ENCODE measurements at regions not wholly inside any gene's neighbourhood (a gene's known extent, or its start where the extent isn't known, plus 50 kb on each side); places are given as distances from the start of the nearest gene placed in this dataset.

DNA sequence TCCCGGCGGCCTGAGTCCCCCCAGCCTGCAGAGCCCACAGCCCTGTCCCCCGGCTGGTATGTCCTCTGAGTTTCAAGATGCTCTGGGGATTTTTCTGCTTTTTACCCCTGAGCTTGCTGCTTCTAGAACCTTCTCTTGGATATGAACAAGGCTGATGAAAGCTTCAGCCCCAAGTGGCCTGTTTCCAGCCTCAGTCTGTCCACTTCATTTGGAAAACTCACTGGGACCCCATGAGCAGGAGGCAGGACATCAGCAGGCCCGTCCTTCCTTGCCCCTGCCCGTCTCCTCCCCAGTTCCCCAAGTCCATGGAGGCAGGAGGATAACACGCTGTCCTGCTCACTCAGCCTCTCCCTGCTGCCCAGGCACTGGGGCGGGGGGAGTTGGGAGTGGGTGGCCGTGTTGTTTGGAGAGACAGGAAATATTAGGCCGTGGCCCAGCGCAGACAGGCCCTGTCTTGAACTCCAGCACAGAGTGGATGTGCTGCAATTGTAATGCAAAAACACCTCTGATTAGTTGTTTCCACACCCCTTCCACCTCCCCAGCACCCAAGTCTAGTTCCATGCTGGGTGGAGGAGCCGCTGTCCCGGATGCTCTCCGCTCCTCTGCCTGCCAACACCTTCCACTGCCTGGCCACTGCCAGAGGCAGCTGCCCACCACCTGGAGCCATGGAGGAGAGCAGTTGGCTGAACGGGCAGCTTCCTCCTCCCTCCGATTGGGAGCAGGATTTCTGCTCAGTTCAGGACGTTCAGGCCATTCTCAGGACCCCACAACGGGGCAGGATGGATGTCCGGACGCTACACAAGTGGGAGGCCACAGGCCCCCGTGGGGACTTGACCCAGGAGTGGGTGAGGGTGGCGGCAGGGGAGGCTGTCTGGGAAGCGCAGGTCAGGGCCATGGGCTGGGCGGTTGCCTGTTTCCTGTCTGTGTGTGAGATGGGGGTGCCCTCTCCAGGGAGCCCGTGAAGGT, 216.9 kb upstream of the GSE1 start:
- TF ChIP-seq, protein P1, sequence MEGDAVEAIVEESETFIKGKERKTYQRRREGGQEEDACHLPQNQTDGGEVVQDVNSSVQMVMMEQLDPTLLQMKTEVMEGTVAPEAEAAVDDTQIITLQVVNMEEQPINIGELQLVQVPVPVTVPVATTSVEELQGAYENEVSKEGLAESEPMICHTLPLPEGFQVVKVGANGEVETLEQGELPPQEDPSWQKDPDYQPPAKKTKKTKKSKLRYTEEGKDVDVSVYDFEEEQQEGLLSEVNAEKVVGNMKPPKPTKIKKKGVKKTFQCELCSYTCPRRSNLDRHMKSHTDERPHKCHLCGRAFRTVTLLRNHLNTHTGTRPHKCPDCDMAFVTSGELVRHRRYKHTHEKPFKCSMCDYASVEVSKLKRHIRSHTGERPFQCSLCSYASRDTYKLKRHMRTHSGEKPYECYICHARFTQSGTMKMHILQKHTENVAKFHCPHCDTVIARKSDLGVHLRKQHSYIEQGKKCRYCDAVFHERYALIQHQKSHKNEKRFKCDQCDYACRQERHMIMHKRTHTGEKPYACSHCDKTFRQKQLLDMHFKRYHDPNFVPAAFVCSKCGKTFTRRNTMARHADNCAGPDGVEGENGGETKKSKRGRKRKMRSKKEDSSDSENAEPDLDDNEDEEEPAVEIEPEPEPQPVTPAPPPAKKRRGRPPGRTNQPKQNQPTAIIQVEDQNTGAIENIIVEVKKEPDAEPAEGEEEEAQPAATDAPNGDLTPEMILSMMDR (conservative IDR thresholded peaks at IDR 0.05; ENCODE audit: low read depth, low read length): no peak
- TF ChIP-seq MXI1 (IDR thresholded peaks at IDR 0.05; ENCODE audit: borderline replicate concordance, low read depth, low read length) (no peak), CHD1 (IDR thresholded peaks at IDR 0.05; ENCODE audit: low read depth, low read length) (no peak), POLR2A (IDR thresholded peaks at IDR 0.05; ENCODE audit: low read depth, low read length) (no peak)
- TF ChIP-seq, protein P2, sequence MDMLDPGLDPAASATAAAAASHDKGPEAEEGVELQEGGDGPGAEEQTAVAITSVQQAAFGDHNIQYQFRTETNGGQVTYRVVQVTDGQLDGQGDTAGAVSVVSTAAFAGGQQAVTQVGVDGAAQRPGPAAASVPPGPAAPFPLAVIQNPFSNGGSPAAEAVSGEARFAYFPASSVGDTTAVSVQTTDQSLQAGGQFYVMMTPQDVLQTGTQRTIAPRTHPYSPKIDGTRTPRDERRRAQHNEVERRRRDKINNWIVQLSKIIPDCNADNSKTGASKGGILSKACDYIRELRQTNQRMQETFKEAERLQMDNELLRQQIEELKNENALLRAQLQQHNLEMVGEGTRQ (IDR thresholded peaks at IDR 0.05; ENCODE audit: low read depth, low read length): no peak

All from IMR-90 (cell line).